Endothelial cell of hepatic sinusoid (primary cell): ENCODE measurements at regions not wholly inside any gene's neighbourhood (a gene's known extent, or its start where the extent isn't known, plus 50 kb on each side); places are given as distances from the start of the nearest gene placed in this dataset.
"Not testable (repeated sequence)": the region's sequence is repeated elsewhere in the genome, so short reads cannot be mapped to it uniquely, and the experiment has no call there.

ENCODE experiments used
- in situ Hi-C: cut with HindIII; loops from 2 replicates; pipeline ENCODE4 v1.10.0; 2017; ENCODE audit warnings: low sequenced_read_pairs

GRCh38 chr10:130345728-130346127 lies 209.5 kb downstream of the GLRX3 start:
- in situ Hi-C loops = no loop called here

GRCh38 chr10:130350996-130351395 lies 214.8 kb downstream of the GLRX3 start:
- in situ Hi-C loops = no loop called here

DNA sequence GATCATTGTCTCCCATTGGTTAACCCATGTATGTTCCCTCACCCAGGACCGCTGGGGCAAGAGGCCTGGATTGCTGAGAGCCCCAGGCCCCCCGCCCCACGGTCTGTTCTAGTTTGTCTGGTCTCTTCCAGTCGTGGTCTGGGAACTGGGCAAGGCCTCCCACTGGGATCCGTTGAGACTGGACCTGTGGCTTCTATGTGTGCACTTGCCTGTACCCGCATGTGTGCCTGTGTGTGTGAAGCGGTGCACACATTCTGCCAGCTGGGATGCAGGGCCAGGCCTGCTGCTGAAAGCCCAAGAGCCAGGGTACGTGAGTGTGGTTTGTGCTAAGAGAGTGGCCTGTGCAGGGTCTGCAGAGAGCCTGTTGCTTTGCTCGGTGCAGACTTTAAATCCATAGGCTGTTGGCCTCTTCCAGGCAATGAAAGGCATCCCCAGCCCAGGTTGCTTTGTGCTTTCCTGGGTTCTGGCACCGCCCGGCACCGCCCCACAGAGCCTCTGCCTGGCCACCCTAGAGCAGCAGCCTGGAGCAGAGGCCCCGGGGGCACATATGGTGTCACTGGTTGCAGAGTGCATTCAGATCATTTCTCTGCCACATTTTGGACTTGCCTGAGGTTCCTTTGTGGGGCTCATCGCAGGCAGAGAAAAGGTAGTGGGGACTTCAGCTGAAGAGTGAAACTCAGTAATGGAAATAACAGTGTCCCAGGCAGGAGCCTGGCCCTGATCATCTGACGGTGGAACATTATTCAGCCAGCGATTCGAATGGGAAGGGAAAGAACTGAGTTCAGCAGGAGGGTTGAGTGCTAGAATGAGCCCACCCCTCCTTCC lies 215.5 kb downstream of the GLRX3 start:
- in situ Hi-C loops = no loop called here

- in situ Hi-C loops = no loop called here
These were observed 216.1 kb downstream of the GLRX3 start for GRCh38 chr10:130352291-130352645.

DNA sequence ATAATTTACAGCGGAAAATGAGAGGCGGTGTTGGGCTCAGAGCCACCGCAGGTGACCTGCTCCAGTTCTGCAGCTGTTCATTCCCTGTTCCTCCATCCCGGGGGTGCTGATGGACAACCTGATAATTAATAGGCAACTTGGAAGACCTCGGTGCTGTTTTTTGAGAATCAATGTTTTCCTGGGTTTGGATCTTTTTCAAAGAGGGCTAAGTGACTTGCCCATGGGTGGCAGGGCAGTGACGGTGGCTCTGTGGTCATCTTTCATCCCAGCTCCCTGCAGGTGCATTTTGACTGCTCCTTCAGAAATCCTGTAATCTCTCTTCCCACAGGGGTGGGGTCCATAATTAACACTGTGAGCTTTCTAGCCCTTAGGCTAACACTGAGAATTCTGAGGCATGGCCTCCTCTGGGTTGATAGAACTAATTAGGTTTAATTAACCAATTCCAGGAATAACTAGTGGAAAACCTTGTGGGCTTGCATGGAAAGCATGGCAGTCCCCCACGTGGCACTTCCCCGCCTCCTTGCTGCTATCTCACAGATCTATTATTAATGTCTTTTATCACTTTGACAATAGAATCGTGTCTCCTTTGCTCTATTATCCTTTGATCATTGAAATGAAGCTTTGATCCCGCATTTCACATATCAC lies 217.9 kb downstream of the GLRX3 start:
- in situ Hi-C loops = no loop called here

- in situ Hi-C loops = no loop called here
These were observed 218.4 kb downstream of the GLRX3 start for GRCh38 chr10:130354573-130354954.

GRCh38 chr10:130354976-130355795 lies 219.0 kb downstream of the GLRX3 start:
- in situ Hi-C loops = no loop called here

- in situ Hi-C loops = not testable (repeated sequence)
These were observed 220.2 kb downstream of the GLRX3 start for GRCh38 chr10:130356429-130356828.

GRCh38 chr10:130357226-130357625 lies 221.0 kb downstream of the GLRX3 start:
- in situ Hi-C loops = no loop called here

DNA sequence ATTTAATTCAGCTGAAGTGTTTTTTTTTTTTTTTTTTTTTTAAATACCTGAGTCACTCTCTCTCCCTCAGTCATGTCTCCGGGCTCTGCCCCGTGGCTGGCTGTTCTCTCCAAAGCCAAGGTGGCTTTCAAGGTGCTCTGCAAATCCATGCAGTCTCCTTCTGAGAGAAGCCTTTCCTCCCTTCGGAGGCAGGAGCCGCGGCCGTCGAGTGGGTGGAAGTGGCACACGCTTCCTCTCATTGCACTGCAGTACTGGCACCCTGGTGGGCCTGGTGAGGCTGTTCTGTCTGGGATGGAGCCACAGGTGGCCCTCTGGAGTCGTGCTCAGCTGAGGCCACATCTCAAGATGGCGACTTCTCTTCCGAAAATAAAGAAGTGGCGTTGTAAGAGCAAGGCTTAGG lies 221.8 kb downstream of the GLRX3 start:
- in situ Hi-C loops = no loop called here

DNA sequence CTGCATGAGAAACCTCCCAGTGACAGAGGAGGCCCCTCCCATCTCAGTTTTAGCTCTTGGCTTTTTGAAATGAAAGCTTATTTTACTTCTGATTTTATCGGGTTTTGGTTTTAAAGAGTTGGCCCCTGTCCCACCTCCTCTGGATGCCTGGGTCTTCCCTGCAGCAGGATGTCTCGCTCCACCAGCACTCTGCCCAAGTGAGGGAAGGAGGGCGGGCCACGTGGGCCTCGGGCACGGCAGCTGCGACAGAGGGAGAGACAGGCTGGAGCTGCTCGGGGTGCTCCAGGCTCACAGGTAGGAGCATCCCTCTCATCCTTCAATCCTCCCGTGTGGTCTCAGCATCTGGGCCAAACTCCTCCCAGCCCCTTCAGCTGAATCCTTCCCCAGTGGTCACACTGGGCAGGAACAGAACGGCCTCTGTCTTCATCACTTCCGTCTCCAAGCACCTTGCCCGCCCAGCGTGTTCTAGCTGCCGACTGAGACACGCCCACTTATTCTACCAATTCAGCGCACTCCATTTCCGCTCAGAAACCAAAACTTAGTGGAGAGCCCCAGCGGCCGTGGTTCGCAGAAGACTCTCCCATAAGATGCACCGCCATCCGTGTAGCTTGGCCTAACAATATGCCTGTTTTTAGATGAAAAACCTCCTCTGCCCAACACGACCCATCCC lies 222.9 kb downstream of the GLRX3 start:
- in situ Hi-C loops = no loop called here

DNA sequence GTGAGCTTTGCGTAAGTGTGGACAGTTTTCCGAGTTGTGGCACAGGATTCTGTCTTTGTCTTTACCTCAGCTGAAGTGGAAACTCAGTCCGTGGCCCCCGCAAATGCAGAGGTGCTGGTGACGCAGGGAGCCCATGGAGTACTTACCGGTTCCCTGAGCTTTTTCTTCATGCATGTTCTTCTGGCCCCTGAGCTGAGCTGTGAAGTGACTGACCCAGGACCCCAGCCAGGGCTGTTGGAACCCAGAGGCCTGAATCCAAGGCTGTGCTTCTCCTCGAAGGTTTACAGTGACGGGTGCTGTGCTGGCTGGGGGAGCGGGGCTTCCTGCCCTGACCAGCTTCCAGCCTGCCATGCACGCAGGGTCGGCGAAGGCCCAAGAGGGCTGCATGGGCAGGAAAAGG lies 223.5 kb downstream of the GLRX3 start:
- in situ Hi-C loops = no loop called here

GRCh38 chr10:130360826-130361311 lies 224.7 kb downstream of the GLRX3 start:
- in situ Hi-C loops = no loop called here

GRCh38 chr10:130361351-130362105 lies 225.3 kb downstream of the GLRX3 start:
- in situ Hi-C loops = no loop called here

DNA sequence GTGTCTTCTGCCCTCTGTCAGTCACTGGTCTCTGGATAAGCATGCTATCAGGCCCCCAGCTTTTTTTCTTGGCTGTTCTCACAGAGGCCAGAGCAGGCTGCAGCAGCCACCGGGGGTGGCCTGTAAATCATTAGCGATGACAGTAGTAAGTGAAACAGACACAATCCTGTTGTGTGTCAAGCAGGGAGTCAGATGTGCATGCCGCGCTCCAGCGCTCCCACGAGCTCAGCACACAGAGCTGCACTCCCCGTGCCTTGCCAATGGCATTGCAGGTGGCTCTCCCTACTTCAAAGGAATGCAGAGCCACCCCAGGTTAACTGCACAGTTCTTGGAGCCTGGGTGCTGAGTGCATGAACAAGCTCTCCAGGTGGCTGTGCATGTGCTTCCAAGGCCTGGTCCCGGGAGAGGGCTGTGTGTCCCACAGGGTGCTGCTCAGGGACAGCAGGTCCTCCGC lies 226.1 kb downstream of the GLRX3 start:
- in situ Hi-C loops = no loop called here

DNA sequence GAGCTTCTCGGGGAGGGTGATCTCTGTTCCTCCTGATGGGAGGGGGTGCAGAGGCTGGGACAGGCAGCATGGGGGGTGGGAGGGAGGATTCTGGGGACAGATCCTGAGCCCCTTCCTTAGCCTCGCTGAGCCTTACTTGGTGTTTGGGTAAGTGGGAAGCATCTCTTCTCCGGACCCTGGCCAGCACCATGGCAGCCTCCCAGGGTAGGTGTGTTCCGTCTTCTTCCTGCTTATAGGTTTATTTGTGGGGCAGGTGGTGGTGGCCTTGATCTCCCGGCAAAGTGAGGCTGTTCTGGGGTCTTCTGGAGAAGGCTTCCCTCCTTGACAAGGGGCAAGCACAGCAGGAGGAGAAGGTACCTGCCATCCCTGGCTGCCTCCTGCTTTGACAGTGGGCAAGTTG lies 226.9 kb downstream of the GLRX3 start:
- in situ Hi-C loops = no loop called here

DNA sequence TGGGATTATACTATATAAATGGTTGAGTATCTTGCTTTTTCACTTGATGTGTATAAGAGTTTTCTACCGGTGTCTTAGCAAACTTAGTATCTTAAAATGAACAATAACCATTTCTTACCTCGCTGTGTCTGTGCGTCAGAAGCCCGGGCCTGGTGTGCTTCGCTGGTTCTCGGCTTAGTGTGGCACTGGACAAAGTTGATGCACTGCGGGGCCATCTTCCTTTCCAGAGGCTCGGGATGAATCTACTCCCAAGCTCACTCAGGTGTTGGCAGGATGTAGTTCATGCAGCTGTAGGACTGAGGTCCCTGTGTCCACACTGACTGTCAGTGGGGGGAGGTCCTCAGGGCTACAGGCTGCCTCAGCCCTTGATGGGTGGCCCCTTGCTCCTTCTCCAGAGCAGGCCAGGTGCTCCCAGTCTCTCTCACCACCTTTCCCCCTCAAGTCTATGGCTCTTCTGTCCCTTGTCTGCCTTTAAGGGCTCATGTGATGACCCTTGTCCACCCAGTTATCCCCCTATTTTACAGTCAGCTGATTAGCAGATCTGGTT lies 227.8 kb downstream of the GLRX3 start:
- in situ Hi-C loops = no loop called here

DNA sequence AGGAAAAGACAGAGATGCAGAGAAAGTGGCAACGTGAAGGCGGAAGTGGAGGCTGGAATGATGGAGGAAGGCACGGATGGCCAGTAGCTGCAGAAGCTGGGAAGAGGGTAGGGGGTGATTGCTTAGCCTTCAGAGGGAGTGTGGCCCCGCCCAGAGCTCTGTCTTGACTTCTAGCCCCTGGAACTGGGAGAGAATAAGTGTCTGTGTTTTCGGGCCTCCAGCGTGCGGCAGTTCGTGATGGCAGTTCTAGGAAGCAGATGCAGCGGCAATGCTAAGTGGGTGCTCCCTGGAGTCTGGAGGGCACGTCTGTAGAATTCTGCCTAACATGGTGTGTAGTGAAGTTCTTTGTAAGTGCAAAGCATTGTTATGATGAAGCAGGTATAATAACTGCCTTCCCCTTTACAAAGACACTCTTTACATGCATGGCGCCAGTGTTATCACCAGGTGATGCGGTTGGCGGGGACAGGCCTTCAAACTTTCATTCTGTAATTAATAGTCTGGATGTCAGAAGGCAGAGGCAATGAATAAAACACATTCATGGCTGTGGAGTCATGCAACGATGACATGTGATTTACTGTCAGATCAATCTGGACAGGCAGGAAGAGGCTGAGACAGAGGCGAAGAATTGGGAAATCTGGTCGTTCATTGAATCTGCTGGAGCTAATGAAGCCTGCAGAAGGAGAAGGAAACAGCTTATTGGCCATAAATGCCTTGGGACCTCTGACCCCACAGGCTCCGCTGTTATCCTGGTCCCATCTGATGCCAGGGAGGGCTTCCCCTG lies 228.6 kb downstream of the GLRX3 start:
- in situ Hi-C loops = no loop called here
